Loucy (cell line): ENCODE measurements at regions not wholly inside any gene's neighbourhood (a gene's known extent, or its start where the extent isn't known, plus 50 kb on each side); places are given as distances from the start of the nearest gene placed in this dataset.

Experiments used
- EZH2phosphoT487 ChIP-seq: fragments of 200-600 bp; IDR thresholded peaks from 2 replicates; pipeline ENCODE4 v1.6.1; 2018; ENCODE audit warnings: antibody characterized with exemption, mild to moderate bottlenecking, moderate library complexity, borderline replicate concordance
- TF ChIP-seq, protein P1 (sequence below): fragments of 200-600 bp; sonication (generic); conservative IDR thresholded peaks from 2 replicates; pipeline ENCODE4 v1.5.1; 2014; ENCODE audit warnings: mild to moderate bottlenecking, antibody characterized with exemption, low read length

DNA sequence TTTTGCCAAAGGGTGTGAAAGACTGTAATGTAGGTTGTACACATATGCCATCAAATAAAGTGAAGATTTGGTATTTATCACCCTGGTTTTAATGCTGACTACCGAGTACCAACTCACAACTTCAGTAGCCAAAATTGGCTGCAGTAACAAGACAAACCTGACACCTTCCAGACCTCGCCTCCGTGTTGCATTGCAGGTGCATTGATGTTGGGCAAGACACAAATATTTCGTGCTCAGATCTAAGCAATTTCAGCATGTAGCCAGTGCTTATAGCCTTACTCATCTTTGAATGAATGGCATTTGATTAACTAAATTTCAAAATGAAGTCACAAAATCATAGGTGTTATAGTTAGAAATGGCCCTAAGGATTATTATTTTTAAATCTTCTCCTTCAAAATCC lies 400.2 kb downstream of the SOX2 start:
- TF ChIP-seq, protein P1, sequence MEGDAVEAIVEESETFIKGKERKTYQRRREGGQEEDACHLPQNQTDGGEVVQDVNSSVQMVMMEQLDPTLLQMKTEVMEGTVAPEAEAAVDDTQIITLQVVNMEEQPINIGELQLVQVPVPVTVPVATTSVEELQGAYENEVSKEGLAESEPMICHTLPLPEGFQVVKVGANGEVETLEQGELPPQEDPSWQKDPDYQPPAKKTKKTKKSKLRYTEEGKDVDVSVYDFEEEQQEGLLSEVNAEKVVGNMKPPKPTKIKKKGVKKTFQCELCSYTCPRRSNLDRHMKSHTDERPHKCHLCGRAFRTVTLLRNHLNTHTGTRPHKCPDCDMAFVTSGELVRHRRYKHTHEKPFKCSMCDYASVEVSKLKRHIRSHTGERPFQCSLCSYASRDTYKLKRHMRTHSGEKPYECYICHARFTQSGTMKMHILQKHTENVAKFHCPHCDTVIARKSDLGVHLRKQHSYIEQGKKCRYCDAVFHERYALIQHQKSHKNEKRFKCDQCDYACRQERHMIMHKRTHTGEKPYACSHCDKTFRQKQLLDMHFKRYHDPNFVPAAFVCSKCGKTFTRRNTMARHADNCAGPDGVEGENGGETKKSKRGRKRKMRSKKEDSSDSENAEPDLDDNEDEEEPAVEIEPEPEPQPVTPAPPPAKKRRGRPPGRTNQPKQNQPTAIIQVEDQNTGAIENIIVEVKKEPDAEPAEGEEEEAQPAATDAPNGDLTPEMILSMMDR = no peak
- no peak for TF ChIP-seq EZH2phosphoT487
